GM12875 (cell line): ENCODE measurements at regions not wholly inside any gene's neighbourhood (a gene's known extent, or its start where the extent isn't known, plus 50 kb on each side); places are given as distances from the start of the nearest gene placed in this dataset.
"Not testable (repeated sequence)": the region's sequence is repeated elsewhere in the genome, so short reads cannot be mapped to it uniquely, and the experiment has no call there.

Experiments used
- H3K4me3 ChIP-seq: one replicate; pipeline ENCODE4 v1.5.1; 2011; ENCODE audit warnings: low read depth, low read length, control low read depth
- TF ChIP-seq, protein P1 (sequence below): IDR thresholded peaks from 2 replicates; pipeline ENCODE4 v1.5.1; 2011; ENCODE audit warnings: low read depth, mild to moderate bottlenecking, control low read depth, inconsistent platforms, low read length, moderate library complexity, borderline replicate concordance; ENCODE audit not compliant: insufficient read depth

DNA sequence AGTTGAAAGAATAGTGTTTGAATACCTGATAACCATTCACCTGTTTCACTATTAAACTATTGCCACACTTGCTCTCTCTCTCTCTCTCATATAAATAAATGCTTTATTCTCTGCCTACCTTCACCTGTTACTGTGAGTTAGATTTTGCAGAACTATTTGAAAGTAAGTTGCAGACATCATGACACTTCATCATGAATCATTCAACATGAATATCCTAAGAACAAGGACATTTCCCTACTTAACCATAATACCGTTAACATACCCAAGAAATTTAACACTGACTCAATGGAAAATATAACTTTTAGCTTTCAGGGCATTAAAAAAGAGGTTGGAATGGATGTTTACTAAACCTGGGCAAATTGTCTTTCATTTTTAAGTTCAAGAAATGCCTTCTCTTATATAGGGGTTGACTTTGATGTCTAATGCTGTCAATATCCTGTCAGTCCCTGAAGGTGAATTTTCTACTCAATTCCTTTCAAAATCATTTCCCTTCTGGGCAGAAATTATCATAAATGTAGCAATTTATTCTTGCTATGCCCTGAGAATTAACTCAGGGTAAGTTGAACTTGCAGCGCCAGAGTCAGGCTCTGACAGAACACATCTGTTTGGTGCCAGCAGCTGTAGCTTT, 582.6 kb upstream of the TLE4 start:
- TF ChIP-seq, protein P1, sequence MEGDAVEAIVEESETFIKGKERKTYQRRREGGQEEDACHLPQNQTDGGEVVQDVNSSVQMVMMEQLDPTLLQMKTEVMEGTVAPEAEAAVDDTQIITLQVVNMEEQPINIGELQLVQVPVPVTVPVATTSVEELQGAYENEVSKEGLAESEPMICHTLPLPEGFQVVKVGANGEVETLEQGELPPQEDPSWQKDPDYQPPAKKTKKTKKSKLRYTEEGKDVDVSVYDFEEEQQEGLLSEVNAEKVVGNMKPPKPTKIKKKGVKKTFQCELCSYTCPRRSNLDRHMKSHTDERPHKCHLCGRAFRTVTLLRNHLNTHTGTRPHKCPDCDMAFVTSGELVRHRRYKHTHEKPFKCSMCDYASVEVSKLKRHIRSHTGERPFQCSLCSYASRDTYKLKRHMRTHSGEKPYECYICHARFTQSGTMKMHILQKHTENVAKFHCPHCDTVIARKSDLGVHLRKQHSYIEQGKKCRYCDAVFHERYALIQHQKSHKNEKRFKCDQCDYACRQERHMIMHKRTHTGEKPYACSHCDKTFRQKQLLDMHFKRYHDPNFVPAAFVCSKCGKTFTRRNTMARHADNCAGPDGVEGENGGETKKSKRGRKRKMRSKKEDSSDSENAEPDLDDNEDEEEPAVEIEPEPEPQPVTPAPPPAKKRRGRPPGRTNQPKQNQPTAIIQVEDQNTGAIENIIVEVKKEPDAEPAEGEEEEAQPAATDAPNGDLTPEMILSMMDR = no peak
- no peak overlapping the region for H3K4me3 ChIP-seq

DNA sequence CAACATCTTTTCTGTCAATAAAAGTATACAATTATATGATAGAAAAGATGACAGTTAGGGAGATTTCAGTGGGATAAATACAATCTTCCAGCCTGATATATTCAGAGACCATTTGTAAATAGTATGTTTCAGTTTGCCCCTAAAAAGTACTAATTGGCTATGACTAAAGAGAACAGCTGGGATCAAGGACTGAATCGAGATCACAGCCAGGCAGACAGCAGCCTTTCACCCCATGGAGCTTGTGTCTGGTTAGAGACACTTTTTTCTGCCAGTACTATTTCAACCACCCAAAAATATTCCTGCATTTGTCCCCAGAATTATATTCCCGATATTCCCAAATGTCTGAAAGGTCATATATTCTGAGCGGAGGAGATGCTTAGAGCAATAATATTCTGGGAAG, 577.3 kb upstream of the TLE4 start:
- TF ChIP-seq, protein P1 = no peak
- H3K4me3 ChIP-seq = no peak overlapping the region

DNA sequence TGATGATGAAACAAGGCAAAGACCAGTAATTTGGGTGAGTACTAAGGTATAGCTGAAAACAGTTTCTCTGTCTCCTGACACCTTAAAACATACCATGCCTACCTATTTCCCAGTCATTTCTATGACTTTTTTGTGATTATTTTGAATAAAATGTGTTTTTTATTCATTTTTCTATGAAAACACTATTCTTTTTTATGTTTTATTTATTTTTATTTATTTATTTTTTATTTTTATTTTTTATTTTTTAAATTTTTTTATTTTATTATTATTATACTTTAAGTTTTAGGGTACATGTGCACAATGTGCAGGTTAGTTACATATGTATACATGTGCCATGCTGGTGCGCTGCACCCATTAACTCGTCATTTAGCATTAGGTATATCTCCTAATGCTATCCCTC, 576.8 kb upstream of the TLE4 start:
- H3K4me3 ChIP-seq = not testable (repeated sequence)

DNA sequence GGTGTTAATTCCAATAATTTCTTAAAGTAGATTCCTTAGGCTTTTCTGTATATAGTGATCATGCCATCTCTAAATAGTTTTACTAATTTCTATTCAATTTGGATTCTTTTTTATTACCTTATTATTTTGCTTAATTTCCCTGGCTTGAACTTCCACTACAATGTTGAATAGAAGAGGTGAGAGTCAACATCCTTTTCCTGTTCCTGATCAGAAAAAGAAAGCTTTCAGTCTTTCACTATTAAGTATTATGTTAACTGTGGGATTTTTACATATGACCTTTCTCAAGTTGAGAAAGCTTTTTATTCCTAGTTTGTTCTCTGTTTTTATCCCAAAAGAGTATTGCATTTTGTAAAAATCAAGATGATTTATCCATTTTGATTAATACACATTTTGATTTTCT, 574.5 kb upstream of the TLE4 start:
- TF ChIP-seq, protein P1 = no peak
- H3K4me3 ChIP-seq = no peak overlapping the region

DNA sequence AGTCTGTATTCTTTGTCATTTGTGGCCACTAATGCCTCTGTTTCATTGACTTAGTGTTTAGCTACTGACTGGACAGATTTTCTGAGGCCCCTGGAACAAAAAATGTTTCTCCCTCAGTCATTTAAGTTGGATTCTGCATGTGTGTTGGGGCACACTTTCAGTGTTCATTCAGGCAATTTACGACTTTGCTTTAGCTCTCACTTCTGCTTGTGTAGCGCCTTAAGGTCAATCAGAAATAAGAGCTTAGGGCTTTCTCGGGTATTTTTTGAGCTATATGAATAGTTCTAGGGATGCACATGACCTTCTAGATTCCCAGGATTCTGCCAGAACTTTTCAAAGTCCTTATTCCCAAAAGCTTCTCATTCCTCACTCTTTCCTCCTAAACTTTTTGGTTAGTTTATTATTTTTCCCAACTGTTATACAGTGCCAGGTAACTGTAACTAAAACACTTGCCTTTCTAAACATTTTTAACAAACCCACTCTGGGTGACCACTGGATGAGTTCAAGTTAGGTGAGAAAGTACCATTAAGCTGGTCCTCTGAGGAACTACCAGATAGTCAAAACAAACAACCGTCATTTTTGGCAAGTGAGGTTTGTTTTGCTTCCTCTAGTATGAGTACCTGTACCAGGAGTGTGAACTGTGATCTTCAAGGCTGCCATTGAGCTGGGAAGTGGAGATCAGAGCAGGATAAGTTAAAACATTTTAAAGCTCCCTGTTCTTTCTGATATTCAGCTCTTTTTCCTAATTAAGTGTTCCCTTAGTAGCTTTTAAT, 571.3 kb upstream of the TLE4 start:
- no peak overlapping the region for H3K4me3 ChIP-seq
- TF ChIP-seq, protein P1 = no peak

DNA sequence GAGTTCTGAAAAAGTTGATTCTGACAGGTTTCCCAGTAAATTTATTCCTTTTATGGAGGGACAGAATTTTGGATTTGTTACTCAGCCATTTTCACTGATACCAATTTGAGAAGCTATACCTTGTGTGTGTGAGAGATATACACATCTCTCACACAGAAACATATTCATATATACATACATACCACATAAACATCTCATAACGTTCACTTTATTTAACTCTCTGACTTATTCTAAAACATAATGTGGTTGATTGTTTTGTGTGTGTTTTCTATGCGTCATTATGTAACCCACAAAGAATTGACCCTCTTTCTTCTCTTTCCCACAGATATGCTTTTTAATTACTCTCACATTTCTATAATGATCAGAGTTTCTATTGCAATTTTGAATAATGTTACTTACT, 570.8 kb upstream of the TLE4 start:
- no peak overlapping the region for H3K4me3 ChIP-seq
- TF ChIP-seq, protein P1 = no peak

DNA sequence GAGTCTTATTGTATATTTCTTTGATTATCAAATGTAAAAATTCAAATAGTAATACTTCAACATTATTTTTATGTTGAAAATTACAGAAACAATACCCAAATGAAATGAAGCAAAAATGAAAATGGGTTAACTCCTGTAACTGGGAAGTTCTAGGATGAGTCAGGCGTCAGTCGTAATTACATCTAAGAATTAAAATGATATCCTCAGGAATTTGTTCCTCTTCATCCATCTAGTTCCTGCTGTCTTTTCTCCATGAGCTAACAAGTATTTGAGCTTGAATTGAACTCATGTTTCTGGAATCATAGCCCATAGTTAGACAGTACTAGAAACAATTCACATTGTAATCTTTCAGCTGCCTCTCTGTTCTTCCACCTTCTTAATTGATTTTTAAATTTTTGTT, 568.3 kb upstream of the TLE4 start:
- TF ChIP-seq, protein P1 = no peak

DNA sequence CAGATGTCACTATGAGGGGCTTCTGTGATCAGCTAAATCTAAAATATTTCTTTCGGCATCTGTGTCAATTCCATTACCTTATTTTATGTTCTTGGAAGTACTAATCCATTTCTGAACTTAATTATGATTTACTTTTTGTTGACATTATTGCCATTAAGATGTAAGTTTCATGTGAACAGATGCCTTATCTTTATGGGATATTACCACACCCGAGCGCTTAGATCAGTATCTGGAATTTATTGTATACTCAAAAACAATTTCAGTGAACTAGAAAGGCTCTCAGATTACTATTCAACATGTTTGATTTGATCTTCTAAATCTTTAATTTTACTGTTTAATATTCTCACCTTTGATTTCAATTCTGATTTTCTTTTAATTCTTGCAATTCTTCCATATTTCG, 567.7 kb upstream of the TLE4 start:
- TF ChIP-seq, protein P1 = no peak
- no peak overlapping the region for H3K4me3 ChIP-seq

More for the DNA sequence above, 568.3 kb upstream of the TLE4 start:
- no peak overlapping the region for H3K4me3 ChIP-seq
